AG08395 (cell line): ENCODE measurements at regions not wholly inside any gene's neighbourhood (a gene's known extent, or its start where the extent isn't known, plus 50 kb on each side); places are given as distances from the start of the nearest gene placed in this dataset.

ENCODE experiments used
- DNase-seq: peaks from one replicate; pipeline ENCODE4 v3.0.0; 2012; ENCODE audit warnings: mixed read lengths, low spot score

DNA sequence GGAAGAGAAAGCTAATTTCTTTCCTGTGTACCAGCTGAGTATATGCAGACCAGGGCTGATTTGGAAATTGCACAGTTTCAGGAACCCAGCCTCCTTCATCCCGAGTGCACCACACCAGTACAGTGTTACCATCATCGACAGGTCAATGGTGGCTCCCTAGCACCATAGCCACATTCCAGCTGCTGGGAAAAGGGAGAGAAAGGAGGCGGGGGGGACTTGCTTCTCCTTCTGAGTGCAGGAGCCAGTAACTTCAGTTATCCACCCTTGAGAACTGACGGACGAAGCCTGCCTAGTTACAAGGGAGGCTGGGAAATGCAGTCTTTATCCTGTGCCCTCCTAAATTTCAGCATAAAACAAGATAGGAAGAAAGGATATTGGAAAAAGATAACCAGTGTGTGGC is 129.7 kb upstream of the PRICKLE2 start:
- DNase-seq: no peak

DNA sequence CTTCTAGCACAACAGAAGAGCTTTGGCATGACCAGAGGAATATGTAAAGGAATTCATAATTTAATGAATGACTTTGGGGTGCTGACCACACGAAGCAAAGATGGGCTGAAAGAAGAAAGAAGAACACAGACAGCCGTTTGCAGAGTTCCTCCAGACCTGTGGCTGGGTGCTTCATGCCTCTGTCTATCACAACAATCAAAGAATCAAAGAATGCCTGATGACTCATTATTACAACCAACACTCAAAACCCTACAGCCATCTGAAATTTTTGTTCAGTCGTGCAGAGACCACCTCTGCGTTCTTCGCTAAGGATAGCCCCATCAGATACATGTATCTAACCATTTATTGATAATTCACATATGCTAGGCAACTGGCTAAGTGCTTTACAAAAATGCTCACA is 129.0 kb upstream of the PRICKLE2 start:
- DNase-seq: no peak

DNA sequence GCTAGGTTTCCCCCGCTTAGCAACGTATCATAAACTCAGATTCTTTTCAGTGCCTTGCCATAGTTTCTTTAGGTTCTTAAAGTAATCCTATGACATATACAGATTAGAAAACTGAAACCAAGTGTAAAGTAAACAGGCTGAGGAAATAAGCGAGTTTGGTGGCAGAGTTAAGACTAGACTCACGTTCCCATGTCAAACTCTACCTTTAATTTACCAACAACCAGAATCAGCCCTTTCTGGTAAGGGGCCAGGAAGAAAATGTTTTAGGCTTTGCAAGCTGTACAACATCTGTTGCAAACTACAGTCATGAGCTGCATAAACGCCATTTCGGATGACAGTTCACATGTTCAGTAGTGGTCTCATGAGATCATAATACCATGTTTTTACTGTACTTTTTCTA is 128.0 kb upstream of the PRICKLE2 start:
- no peak for DNase-seq

DNA sequence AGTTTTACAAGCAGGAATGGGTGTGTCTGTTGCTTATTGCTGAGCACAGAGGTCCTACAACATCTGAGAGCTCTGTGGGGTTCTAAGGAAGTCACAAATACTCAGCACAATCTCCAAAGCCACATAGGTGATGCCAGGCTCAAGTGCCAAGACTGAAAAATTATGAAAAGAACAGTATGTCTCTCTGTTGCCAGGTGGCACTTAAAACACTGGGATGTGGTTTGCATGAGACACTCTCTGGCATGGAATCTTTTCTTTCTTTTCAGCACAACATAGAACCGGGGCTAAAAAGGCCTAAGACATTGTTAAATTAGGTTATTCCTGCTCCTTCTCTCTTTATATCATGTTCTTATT is 127.3 kb upstream of the PRICKLE2 start:
- no peak for DNase-seq

DNA sequence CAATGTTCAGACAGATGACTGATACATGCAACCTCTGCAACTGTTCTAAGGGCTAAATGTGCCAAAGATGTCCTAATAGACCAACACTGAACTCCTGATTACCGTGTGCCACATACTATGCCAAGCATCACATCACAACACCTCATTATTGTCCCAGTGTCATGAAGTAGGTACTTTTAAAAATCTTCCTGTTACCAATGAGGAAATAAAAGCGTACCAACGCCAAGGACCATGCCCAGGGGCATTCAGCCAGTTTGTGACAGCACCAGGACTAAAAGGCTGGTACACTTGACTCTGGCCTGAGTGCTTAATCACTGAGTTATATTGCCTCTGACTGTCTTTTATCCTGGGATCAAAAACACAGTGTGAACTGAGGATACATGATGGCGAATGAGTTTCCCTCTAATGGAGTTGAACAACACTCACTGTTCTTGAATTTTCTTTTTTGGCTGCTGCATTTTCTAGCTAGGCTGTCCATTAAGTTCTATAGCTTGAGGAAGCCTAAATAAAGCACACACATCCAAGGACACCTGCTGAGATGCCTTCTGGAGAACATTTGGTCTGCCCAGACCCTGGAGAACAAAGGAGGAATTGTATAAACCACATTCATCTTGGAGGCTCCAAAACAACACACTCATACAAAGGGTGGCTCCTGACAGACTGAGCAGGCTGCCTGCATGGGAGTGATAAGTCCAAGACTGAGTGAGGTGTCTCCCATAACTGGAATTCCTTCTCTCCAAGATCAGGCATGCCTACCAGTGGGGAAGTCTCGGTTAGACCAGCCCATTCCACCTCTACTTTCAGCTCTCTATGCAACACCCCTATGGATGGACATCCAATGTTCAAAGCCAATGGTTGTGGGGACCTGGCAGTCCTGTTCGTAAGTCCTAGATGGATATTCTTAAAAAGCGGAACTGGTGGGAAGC is 126.7 kb upstream of the PRICKLE2 start:
- DNase-seq: peak; percentile 31

DNA sequence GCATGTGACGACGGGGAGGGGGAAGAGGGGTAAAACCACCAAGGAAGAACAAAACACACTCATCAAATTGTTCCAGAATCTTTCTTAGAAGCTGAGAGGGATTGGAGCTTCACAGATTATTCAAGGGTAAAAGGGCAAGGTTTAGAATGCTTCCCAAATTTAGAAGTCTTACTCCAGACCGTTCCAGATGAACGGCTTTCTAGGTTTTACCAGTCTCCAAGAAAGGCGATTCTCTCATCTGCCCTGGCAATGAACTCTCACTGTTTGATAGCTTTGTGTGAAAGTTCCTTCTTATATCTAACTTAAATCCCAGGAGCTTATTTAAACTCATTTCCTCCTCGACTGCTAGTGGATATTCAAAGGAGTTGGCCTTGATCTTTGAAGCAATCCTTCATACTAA is 124.3 kb upstream of the PRICKLE2 start:
- no peak for DNase-seq

DNA sequence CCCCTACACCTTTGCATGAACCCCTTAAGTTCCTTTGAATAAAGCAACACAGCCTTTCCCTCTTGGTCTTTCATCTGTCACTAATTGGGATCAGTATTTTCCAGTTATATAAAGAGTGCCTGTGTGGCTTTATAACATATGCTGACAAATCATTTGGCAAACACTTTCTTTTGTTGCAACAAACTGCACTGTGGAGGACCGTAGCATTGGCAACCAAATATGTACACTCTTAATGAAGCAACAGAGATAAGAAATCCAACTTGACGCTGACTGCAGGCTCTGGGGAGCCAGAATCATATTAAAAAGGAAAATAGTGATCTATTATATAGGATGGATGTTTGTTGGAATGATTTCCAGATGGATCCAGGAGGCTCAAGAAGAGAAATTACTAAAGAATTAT is 120.1 kb upstream of the PRICKLE2 start:
- DNase-seq: peak; percentile 69

DNA sequence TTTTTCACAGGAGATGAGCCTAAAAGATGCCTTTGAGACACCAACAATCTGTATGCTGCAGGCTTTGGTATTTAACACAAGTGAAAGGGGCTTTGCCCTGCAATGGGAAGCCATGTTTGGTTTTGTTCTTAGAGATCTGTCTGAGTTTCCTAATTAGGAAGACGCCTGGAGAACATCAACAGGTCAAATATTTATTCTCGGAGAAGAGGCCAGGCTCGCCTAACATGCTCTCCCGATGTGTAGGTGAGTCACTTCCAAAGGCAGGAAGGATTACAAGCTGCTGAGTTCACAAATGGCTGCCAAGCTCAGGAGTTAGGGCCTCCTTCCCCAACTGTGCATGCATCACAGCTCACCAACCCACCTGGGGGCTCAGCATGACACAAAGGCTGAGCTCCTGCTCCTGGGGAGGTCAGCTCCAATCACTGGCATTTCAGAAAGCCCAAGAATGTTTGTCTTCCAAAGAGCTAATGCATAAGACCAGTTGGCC is 119.5 kb upstream of the PRICKLE2 start:
- DNase-seq: peak; percentile 51

DNA sequence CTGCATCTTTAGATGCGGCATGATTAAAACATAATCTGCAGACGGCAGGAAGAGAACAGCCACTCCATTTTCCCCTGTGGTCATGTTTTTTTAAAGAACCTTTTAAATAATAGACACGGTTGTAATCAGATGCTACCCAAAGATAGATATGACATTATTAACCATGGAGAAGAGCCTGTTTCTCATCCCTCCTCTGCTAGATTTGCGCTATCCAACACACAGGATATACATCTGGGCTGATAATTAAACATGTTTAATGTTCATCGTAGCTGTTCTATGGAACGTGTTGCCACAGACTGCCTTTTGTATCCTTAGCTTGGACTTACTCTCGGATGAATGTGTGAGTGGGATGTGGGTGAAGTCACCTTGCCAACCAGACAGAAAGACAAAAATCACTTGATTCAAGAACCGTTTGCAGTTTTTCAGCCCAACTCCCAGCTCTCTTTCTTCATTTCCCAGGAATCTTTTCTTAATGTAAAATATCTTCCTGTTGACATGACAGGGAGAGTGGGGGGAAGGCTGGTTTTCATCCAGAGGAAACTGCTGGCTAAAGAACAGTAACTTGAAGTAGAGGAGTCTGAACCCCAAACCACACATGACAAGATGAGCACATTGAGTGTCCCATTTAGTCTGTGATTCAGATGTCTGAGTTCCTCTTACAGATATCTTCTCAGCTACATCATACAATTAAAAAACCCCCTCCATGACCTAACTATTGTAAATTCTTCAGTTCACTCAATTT is 118.6 kb upstream of the PRICKLE2 start:
- peak; percentile 24 for DNase-seq

DNA sequence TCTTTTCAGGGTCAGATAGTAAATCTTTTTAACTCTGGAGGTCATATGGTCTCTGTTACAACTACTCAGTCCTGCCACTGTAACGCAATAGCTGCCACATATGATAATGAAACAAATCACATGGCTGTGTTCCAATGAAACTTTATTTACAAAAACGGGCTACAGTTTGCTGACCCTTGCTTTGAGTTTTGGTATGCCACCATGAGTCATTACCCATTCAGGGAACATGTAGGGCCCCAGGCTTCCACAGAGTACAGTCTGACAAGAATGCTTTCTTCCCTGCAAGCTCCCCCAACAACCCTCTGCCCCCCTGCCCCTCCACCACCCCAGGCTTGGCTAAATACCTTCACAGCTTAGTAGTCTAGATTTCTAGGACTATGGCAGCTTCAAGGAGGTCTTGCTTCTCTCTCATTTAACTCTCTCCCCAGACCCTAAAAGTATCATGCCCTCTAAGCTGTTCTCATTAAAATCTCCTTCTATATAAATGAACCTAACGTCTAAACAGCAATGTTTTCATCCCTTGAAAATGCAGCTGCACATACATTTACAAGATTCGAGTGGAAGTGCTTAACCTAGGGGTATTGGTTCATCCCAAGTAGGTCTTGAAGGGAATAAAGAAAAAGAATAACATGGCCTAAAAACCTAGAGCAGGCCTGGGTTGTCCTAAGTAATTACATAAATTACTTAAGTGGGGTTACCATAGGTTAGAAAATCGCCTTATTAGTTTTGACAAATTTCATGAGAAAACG is 117.8 kb upstream of the PRICKLE2 start:
- peak; percentile 66 for DNase-seq

DNA sequence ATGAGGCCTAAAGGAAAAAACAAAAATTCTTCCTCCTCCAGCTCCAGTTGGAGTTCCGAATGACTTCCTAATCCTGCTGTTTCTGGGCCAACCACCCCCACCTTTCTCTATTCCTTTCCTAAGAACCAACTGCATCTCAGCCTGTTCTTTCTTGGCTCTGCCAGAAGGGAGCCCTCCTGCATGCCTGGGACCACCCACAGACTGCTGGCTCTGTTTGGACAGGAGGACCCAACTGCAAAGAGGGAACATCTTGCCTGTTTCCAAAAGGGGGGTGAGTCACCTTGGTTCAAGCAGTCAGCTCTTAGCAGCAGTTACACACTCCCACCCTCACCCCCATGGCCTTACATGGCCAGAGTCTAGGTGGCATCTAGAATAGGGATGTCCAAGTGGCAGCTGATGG is 116.0 kb upstream of the PRICKLE2 start:
- DNase-seq: no peak

DNA sequence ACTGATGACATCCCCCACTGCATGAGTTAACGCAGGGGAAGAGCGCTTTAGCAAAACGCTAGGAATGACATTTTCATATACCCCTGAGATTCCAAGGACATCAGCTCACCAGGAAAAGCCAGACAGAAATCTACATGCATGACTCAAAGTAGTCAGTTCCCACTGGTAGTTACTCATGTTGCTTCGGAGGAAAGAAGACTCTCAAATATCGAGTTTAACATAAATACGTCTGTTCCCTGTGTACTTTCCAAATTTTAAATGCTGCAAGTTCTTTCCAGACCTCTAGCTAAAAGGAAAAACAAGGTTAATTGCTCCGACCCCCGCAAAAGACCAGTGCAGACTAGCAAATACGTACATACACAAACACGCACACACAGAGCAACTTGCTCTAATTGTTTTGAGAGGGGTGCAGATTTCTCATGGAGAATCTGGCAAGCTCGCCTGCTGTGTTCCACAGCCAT is 115.4 kb upstream of the PRICKLE2 start:
- peak; percentile 71 for DNase-seq

DNA sequence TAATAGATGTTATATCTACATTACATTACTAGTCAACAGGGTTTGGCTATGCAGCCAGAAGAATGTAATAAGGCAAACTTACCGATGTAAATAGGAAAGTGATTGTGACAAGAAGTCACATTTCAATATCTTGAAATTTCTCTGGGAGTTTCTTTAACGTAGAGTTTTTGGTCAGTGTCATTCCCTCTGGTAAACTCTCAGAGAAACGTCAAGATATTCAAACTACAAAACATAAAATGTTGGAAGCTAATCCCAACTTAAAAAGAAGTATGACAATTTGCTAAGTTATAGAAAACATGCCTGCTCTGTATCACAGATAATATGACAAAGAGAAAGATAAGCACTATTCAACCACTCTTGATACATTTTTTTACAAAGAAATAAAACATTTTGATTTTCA is 111.2 kb upstream of the PRICKLE2 start:
- no peak for DNase-seq

DNA sequence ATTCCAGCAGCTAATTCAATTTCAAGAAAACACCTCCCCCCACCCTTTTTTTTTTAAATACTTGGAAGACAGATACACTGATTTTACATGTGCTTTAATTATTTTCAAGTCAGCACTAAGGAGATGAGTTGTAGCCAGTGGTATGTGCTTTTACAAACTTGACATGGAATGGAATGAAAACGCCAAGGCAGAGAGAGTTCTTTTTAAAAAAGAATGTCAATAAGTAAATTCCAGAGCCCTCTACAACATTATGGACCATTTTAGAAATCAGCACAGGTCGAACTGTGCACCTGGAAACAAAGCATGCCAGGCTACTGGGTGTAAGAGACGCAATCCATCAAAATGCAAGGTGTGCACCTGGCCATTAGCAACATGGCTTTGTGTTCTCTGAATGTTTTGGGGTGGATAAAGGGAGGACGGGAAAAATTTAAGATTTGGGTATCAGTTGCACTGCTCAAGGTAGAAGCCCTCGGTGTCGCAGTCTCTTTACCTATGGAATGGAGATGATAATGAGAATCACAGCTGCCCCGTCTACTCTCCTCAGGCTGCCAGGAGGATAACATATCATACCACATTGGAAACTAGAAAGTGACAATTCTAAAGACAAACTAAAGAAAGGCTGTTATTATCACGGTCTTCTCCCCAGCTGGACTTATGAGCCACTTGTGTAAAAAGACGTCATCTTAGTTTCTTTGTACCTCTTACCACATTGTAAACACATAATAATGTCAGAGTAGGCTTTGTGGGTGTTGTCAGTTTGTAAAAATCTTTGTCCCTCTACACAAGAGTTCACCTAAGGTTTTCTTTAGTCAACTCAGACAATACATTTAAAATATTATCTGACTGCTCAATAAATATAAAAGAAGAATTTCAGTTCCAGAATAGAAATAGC is 107.4 kb upstream of the PRICKLE2 start:
- peak; percentile 18 for DNase-seq

DNA sequence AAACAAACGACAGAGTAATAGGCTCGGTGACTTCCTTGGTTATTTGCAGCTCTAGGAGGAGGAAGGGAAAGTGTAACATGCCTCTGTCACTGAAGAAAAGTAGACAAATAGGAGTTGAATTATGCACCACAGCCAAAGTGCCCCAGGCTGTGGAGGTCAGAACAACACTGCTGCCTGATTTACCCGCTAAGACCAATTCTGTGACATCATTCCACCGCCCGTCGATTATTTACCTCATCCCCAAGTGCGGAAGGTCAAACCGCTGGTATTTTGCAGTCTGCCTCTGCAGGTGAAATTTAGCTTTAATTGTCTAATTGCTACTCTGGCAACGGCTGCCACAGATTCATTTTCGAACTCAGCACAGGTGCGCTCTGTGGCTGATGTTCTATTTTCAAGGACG is 106.3 kb upstream of the PRICKLE2 start:
- no peak for DNase-seq

DNA sequence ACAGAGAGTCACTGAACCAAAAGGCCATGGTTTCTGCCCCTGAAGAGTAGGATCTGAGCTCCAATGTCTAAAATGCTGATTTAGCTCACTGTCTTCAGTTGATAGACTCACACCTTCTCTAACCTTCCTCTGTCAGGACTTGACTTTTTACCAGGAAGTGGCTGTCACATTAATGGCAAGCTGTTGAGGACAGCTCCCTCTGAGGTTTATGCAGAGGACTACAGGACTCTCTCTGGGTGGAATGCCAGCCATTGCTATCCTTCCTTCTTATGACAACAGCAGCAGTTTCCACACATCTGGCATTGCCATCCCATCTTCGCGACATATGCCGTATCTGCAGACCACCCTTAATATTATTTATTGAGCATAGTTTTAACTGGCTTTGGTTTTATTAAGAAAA is 103.8 kb upstream of the PRICKLE2 start:
- no peak for DNase-seq

DNA sequence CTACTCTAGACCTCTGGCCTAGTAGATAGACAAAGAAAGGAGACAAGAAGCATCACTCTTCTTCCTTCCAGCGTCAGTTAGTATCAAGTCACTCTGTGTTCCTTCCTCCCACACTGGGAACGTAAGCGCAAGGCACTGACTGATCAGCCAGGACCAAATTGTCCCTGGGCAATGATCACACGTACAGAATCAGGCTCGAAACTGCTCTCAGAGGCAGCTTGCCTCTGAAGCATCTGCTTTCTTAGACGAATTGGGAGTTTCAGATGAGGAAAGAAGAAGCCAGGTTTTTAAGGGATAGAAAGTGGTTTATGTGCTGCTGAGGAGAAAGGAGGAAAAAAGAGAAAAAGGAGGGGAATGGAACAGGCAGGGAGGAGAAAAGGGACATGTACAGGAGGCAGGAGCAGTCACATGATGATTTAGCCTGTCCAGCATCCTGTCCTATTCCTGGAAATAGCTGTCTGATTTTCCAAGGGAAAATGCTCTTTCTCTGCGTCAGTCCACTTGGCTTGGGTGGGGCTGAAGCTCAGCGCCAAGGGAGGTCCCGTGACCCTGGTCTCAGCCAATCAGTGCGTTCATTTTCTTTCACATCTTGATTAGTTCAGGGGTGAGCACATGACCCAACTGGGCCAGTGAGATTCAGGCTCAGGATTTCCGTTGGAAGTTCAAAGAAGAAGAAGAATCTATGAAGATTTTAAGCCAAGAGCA is 102.0 kb upstream of the PRICKLE2 start:
- peak; percentile 85 for DNase-seq

DNA sequence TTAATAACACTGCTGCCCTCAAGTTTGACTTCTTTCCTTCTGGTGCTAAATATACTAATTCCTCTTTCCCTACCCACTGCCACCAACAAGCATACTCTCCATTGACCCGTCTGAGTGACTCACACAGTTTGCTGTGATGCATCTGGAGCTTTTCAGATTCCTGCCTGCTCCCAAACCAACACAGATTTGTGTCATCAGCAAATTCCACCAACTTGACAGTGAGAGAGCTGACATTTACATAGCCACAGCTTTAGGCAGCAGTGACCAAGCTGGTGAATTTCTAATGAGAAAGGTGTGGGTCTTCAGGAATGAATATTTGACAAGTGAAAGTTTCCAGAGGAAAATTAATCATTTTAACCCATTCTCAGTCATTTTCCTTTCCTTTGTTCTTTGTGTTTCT is 96.5 kb upstream of the PRICKLE2 start:
- peak; percentile 93 for DNase-seq

DNA sequence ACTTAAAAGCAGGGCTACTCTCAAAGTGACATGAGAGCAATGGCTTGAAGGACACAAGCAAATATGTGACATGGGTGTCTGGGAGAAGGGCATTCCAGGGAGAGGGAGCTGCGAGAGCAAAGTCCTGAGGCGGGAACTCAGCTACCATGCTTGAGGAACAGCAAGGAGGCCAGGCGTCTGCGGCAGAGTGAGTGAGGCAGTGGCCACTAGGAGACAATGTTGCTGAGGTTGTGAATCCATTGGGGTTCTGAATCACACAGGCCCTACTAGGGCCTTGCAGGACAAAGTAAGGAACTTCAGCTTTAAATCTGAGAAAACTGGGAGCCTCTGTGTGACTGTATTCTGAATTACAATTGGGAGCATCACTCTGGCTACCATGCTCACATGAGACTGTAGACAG is 94.1 kb upstream of the PRICKLE2 start:
- no peak for DNase-seq

DNA sequence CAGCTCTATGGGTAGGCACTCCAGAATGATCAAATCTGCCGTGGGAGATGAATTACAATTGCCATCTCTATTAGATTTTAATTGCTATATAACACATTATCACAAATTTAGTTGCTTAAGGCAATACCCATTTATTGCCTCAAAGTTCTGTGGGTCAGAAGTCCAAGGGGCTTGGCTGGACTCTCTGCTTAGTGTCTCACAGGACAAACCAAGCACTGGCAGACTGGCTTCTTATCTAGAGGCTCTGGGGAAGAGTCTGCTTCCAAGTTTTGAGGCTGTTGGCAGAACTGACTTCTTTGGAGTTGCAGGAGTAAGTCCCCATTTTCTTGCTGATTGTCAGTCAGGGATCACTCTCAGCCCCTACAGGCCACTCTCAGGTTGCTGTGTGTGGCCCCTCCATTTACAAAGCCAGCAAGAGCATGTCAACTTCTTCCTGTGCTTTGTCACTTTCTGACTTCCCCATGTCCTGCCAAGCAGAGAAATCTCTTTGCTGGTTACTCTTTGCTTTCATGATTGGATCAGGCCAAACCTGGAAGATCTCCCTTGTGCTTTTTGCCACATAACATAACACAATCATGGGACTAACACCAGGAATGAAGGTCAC is 93.5 kb upstream of the PRICKLE2 start:
- DNase-seq: no peak
